ENCODE measurements at regions not wholly inside any gene's neighbourhood (a gene's known extent, or its start where the extent isn't known, plus 50 kb on each side); places are given as distances from the start of the nearest gene placed in this dataset.
"Not testable (repeated sequence)": the region's sequence is repeated elsewhere in the genome, so short reads cannot be mapped to it uniquely, and the experiment has no call there.

DNA sequence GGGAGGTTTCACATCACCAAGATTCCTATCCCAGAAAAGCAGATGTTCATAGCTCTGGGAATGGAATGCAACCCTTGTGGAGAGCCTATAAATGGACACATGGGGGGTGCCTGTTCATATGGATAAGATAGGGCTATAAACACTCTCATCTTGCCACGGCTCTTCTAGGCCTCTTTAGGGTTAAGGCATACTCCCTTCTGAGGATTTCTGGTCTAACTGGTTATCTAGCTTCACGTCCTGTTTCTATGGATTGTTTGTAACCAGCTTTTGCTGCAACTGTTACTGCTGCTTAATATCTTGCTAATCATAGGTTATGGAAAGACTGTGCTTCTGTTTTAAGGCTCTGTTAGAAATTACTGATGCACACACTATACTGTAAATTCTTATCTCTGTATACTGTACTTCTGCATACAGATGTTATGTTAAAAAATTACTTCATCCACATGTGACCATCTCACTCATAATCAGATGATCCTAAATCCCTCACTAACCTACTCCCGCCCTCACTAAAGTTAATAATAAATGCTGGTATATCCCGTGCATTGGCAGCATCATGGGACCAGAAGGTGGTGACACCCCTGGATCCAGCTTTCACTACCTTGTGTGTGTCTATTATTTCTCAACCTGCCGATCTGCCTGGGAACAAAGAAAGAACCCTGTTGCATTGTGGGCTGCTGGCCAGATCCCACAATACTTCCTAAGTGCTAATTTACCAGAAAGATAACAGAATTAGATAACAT lies 68.7 kb downstream of the PRKAB2 start:
- DNase-seq: not testable (repeated sequence)

GRCh38 chr1:147099192-147099591 lies 73.1 kb downstream of the PRKAB2 start:
- DNase-seq: no peak

GRCh38 chr1:147098338-147098973 lies 73.8 kb downstream of the PRKAB2 start:
- not testable (repeated sequence) for DNase-seq

- no peak for DNase-seq
These were observed 76.6 kb downstream of the PRKAB2 start for GRCh38 chr1:147095691-147096090.

DNA sequence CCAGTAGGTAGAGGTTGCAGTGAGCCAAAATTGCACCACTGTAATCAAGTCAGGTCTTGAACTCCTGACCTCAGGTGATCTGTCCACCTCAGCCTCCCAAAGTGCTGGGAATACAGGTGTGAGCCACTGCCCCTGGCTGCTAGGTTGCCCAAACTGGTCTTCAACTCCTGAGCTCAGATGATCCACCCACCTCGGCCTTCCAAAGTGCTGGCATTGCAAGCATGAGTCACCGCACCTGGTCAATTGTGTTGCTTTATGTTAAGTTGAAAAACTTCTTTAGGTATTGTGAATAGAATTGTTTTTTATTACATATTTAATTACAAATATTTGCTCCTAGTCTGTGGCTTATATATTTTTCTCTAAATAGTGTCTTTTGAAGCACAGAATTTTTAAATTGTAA lies 80.5 kb downstream of the PRKAB2 start:
- DNase-seq: no peak

DNA sequence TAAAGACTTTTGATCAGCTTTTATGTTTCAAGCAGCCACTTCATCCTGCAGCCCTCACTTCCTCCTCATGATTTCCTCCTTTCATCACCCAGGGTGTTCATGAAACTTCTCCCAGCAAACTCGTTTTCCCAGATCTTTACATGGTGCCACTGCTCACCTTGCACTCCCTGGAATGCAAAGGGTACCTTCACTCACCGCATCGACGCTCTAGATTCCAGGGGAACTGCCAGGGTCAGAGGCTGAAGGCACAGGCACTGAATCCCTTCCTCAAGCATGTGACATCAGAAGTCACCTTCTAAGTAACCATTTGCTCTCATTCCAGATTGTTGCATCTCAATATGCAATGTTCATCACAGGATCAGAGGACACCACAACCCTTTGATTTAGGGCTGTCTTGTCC lies 82.8 kb downstream of the PRKAB2 start:
- no peak for DNase-seq

DNA sequence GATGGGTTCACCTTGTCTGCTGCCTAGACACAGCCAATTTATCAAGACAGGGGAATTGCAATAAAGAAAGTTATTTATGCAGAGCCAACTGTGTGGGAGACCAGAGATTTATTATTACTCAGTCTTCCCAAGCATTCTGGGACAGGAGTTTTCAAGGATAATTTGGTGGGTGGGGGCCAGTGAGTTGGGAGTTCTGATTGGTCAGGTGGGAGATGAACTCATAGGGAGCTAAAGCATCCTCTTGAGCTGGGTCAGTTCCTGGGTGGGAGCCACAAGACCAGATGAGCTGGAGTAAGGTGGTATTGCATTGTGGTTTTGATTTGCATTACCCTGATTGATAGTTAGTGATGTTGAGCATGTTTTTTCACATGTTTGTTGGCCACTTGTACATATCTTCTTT lies 86.1 kb downstream of the PRKAB2 start:
- no peak for DNase-seq

- peak; percentile 8 to 16 for DNase-seq
These were observed 87.8 kb downstream of the PRKAB2 start for GRCh38 chr1:147084273-147085096.

DNA sequence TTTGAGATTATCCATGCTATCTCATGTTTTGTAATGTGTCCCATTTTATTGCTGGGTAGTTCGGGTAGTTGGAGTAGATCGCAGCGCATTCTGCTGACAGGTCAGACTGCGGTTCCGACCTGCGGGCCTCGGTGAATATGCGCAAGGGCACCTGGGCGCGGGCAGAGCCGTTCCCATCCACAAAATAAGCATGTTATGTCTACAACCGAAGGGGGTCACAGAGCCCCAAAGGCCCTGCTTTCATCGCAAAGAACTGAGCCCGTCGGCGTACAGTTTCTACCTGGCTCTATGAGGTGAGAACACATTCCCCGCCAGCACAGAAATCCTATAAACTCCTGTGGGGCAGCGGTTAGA lies 88.4 kb downstream of the PRKAB2 start:
- no peak for DNase-seq

DNA sequence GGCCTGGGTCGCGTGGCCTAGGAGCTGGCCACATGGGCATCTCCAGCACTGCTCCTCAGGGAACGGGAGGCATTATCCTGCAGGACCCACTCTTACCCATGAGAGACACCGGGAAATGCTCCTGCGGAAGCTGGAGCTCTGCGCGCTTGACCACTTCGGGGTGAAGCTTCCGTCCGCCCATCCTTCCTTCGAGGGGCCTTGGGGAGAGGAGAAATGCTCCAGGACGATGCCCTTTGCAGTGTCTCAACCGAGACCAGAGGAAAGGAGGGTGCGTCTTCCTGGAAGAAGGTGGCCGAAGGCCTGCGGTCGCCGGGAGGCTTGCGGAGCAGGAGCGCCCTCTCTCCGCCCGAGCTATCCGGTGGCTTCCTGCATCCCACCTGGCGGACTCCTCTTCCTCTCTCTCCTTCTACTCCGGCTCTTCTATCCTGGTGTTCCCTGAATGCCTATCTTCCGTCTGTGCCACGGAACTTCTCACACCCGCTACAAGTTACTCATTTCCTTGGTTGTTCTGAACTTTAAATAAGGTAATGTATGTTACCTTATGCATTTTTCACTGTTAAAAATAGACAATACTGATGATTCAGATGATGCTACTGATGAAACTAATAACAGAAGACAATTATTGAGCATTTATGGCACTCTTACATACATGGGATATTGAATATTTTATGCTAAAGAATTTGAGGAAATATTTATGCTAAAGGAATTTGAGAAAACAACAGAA lies 91.4 kb downstream of the PRKAB2 start:
- DNase-seq: no peak

DNA sequence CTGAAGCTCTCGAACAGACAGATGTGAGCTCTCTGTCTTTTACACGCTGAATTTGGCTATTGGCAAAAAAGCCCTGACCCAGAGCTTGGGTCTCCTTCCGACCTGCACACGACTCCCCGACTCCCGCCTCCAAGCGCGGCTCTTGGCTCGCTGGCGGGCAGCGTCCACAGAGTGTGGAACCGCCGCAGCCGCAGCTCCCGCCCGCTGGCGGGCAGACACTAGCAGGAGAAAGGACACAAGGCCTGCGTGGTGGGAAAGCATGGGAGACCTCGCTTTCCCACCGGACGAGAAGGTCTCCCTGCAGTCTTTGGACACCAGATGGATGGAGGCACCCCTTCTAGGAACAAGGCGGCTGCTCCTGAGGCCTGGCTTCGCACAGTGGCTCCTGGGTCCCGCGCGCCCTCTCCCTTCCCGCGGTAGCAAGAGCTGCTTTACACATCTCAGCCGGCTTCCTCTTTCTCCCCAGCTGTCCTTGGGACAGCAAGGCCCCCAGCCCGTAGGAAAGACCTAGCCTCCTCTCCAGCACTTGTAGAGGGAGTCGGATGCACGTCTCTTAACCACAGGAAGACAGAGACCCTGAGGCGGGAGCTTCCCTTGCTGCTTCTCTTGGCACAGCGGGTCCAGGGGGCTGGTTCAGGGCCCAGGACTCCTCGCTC lies 92.1 kb downstream of the PRKAB2 start:
- DNase-seq: no peak

- no peak for DNase-seq
These were observed 92.8 kb downstream of the PRKAB2 start for GRCh38 chr1:147079400-147080005.

- DNase-seq: no peak
These were observed 93.5 kb downstream of the PRKAB2 start for GRCh38 chr1:147078606-147079399.

GRCh38 chr1:147077936-147078605 lies 94.2 kb downstream of the PRKAB2 start:
- no peak for DNase-seq

- DNase-seq: no peak
These were observed 94.7 kb downstream of the PRKAB2 start for GRCh38 chr1:147077523-147077922.

DNA sequence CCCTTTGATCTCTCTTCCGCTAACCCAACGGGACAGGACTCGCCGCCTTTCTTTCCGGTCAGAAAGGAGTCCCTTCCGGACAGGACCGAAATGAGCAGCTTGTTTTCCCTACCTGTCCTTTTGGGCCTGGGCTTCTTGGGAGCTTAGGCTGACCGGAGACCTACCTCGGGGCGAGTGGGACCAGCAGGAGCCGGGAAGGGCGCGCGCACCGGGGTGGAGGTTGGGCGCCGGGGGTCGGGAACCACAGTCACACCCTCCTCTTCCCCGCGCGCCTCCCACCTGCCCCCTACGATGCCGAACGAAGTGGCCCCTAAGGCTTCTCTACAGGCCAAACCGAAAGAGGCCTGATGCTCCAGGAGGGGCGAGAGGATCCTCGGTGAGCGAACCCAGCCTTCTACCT lies 95.2 kb downstream of the PRKAB2 start:
- no peak for DNase-seq

DNA sequence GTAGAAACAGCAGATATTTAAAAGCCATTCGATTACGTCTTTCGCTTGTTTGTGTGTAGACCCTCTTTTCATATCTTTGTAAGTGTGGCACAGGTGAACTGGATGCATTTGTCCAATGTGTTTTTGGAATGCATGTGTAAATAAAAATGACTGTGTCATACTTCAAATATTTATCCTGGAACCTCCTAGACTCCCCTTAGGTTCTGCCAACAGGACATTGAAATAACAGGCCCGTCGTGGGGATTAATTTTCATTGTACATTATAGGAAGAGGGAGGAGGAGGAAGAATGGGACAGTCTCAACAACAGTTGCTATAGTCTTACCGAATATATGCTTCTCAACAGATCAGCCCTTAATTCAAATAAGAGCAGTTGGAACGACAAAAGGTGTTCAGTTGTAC lies 95.8 kb downstream of the PRKAB2 start:
- no peak for DNase-seq

DNA sequence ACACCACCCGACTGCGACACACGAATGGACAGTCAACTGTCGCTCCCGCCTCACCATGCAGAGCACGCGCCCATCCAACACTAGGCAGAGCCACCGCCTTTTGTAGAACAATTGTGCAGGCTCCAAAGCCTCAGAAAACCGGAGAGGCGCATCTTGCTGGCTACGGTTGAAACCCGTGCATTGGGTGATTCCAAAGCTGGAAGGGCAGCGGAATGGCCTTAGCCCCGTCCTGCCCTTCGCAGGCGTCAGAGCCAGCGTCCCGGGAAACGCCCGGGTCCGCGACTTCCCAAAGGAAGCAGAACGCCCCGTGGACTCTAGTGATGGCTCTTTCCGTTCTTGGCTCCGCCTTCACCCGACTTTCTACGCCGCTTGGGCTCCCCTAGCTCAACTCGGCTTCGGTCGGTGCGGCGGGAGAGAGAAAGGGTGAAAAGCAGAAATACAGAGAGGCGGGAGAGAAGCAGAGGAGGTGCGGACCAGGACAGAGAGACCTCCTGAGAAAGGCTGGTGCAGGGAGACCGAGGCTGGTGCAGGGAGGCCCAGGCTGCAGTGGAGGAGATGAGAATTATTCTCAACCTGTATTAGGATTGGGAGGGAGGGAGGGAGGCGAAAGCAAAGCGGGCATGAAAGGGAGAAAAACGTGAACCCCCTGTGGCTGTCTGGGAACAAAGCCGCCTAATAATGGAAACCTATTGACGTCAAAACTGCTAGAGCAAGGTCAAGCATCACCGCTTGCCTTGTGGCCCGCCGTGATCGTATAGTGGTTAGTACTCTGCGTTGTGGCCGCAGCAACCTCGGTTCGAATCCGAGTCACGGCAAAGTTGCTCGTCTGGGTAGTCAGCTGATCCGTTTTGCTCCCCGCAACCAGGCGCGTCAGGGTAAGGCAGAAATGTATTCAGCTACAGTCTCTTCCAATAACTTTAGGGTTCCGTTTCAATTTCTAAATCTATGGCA lies 99.5 kb downstream of the PRKAB2 start:
- DNase-seq: no peak

DNA sequence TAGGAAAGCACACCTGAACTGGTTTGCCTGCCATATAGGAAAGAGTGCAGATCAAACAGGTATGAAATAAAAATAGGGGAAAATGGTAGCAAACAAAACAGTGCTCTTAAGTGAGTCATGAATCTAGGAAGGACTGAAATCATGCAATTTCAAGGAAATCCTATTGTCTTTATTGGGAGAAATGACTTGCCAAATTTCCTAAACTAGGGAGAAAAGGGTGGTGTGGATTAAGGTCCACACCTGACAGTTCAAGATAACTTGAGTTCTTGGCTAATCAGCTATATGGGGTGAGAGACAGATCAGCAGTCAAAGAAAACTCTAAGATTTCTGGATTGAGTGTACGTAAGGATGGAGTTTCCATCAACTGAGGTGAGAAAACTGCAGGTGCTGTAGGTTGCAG lies 101.1 kb downstream of the PRKAB2 start:
- DNase-seq: no peak

GRCh38 chr1:147062956-147063355 lies 109.3 kb downstream of the PRKAB2 start:
- no peak for DNase-seq
